Limb (tissue), 2 donors: ENCODE measurements at regions not wholly inside any gene's neighbourhood (a gene's known extent, or its start where the extent isn't known, plus 50 kb on each side); places are given as distances from the start of the nearest gene placed in this dataset.
"Not testable (repeated sequence)": the region's sequence is repeated elsewhere in the genome, so short reads cannot be mapped to it uniquely, and the experiment has no call there.

Experiments used
- DNase-seq, 2 donors: peaks; one replicate each; pipeline ENCODE4 v3.0.0-alpha.2; 2016; ENCODE audit errors: extremely low spot score in 2 of 2

DNA sequence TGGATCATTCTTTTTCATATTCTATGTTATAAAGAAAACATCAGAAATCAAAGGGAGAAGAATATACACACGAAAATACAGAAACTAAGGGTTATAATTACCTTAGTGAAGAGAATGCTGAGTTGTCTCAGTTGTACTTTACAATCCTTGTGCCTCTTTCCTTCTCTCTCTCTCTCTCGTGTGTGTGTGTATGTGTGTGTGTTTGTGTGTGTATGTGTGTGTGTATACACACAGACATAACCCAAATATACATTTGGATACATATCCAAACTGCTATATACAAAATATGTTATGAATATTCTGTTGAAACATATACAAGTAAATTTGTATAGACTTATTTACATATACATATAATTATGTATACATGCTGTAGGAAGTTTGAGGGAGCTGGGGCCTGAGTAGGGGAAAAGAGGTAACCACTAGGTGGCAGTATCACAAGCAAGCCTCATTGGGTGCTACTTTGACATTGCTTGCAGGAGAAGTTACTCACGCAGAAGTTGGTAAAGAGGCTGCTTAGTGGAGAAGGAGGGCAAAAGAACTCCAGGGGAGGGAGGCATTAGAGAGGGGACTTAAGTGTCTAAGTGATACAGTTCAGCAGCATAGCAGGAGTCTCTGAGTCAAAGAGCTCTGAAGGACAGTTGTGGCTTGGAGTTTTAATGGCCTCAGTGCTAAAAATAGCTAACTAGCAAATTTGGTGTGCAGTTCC is 465.1 kb upstream of the PCDH20 start:
- DNase-seq, result no peak

DNA sequence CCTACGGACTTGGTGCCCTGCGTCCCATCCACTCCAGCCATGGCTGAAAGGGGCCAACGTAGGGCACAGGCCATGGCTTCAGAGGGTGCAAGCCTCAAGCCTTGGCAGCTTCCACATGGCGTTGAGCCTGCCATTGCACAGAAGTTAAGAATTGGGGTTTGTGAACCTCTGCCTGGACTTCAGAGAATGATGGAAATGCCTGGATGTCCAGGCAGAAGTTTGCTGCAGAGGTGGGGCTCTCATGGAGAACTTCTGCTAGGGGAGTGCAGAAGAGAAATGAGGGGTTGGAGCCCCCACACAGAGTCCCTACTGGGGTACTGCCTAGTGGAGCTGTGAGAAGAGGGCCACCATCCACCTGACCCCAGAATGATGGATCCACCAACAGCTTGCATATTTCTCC is 462.9 kb upstream of the PCDH20 start:
- DNase-seq, result not testable (repeated sequence)

DNA sequence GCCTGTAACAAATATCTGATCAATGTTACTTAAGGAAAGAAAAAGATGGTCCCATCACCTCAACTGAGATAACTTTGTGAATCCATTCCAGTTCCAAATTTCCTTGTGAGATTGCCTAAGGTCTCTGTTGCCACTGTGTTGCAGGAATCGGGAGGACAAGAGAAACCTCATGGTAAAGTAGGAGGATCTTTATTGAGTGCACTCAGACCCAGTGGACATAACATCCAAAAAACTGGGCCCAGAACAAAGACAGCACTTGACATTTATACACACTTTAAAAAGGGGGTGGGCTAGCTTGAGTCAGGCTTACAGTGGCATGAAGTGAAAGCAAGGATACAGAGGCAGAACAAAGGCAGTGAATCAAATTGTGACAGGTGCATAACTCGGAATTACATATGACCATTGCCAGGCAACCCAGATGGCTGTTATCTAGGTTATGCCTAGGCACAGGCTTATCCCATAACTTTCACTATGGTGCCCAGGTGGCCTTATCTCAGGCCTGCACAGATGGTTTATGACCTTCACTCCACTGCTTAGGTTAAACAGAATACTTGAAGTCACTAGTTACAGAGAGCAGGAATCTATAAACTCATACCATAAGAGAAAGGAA is 459.4 kb upstream of the PCDH20 start:
- no peak for DNase-seq

DNA sequence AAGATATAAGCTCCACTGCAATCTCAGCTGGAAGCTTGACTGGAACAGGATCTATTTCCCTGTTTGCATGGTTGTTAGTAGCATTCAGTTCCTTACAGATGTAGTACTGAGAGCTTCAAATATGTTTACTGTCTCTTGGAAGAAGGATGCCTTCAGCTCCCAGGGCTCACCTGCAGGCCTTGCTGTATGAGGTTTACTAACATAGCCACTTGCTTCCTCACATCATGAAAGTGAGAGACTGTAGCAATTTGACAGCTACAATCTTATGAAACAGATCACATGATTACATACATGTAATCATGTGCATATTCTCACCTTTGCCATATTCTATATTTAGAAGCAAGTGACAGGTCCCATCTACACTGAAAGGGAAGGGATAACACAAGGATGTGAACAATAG is 458.1 kb upstream of the PCDH20 start:
- no peak for DNase-seq

DNA sequence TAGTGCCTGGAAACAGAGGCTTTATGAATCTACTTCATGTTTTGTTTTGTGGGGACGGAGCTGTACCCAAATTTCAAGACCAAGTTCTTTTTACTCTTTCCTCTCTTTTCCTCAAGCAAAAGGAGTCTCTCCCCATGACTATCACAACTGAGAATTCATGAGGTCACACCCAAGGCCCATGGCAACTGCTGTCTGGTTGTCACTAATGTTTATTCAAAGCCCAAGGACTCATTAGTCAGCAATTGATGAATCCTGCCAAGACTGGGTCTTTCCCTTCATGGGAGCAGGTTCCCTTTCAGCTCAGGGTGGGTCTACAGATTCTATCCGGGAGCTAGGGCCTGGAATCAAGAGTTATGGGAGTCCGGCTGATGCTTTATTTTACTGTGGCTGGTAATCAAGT is 441.5 kb upstream of the PCDH20 start:
- DNase-seq, result no peak

DNA sequence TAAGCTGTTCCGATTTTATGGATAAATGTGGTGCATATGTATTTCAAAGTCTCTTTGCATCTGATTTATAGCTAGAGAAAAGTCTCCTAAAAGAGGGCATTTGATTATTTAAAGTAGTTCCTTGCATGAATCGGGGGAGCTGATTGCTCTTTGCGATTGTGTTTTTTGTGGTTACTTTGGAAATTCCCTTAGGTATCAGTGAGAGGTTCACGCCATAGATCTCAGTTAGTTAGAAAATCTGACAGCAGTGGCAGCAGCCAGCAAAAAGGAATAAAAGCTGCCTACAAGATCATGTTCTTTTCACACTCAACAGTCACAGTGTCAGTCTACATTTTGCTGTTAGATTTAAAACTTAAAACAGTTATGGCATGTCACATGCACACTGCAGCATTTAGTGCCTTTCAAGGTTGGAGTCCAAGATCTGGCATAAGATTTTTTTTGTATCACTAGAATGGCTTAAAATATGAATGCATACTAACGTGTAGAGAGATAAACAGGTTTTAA is 436.5 kb upstream of the PCDH20 start:
- DNase-seq, result no peak

DNA sequence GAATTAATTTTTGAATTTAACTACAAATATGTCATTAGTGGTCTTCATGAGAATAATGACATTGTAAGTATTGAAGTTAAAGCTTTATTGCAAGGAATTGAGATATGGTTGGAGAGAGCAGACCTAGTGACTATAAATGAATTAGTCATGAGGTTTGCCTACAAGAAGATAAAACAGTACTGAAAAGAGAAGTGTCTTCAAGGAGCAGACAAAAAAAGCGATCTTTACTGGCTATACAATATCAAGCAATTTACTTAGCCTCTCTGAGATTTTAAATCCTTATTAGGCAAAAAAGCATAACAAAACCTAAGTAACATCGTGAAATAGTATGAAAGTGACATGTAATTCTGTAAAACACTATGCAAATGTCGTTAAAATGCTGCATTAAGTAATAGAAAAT is 435.1 kb upstream of the PCDH20 start:
- no peak for DNase-seq

DNA sequence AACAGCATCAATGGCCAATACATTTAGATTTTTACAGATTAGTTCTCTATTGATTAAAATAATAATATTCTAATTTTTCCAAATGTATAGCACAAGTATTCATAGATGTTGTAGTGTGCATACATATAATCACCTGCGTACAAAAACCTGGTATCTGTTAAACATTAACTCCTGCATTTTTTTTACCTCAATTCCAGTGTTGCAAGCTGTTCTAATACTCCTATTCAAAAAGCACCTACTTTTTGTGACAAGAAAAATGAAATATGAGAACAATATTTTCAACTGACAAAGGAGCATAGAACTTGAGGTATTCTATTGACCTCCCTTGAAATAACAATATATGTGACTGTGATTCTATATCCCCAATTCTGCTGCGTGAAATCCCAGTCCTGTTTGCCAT is 422.9 kb upstream of the PCDH20 start:
- DNase-seq, result no peak

DNA sequence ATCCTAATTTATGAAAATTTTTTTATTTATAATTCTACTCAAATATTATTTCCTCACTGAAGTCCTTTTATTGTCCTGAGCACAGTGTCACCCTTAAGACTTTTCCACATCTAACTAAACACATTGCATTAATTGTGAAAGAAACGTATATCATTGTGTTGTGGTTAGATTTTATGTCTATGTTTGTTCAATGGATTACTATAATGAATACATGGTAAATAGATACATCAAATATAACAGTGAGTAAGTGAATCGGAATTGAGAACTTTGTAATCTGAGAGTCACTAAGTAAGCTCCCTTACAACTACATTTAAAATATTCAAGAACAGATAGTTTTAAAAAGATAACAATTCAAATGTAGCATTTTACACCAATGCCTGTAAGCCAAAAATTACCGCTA is 417.6 kb upstream of the PCDH20 start:
- DNase-seq, result no peak

DNA sequence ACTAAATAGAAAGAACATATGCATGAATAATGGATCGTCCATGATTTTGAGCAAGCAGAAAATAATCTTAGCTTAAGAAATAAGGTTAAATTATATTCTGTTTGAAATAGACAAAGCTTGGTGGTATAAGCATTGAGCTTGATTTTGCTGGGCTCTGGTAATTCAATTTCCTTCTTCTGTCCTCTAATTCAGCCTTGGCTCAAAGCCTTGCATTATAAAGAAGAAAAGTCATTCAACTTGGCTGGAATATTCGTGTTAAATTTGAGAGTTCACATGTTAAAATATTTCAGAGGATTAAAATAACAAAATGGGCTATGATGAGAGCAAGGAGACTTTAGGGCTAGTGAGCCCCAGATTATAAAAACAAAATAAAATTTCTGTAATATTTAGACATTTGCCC is 415.4 kb upstream of the PCDH20 start:
- no peak for DNase-seq

DNA sequence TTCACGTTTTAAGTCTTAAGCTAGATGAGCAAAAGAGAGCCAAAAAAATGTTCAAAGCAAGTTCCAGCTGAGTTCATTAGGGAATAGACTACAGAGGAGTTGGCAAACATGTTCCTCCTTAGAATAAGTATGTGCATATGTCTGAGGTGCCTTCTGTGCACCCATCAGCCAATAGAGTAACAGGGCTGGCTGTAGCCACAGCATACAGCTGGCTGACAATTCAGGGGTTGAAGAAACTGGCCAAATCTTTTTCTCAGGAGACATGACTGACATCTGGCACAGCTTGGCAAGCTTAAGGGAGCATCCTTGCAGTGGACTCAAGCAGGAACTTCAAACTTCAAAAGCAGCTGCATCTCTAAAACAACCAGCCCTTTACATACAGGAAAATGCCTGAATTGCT is 414.8 kb upstream of the PCDH20 start:
- DNase-seq, result peak in 1 of 2 donors; percentile 18

DNA sequence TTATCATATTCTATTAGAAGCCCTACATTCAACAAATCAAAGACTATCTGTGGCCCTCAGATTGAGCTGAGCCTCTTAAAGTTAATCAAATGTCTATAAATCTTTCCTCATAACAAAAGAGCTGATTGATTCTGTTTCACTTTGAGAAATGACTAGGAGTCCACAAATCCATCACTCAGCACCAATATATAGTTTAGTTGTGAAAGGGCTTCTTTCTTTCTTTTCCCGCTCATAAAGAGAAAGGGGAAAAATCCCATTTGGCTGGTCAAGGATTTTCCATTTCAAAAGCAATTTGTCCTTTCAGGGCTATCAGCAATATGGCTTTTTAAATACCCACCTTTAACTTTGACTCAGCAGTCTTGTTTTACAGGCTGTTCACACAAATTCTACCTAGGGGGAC is 408.5 kb upstream of the PCDH20 start:
- no peak for DNase-seq

DNA sequence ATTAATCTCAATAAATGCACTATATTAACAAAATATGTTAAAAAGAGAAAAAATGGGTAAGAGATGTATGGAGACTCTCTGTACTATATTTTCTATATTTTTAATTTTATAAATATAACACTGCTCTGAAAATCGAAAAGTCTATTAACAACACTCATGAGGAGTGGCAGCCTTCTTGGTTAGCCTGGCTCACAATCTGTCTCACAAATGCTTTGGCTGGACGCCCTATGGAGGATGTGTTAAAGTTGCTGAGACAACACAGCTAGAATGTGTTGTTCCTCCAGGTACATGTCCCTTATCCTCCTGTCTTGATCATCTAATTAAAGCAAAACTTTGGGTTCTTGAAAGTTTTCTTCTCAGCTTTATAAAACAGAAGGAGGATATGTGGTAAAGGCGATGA is 396.6 kb upstream of the PCDH20 start:
- no peak for DNase-seq

DNA sequence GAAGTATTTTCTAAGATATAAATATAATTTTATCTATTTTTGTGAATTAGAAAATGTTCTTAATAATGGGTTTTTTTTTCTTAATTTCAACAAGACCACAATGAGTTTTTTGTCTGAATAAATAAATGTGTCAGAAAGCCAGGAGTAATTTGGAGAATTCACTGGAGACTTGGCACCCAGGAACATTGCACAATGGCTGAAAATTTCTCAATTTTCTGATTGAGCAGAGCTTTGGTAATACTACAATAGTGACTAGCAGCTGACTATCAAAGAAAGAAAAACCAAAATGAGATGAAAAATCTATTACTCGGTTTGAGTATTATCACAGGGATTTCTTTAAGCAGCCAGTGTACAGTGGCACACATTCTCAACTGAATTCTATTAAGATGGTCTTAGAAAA is 394.4 kb upstream of the PCDH20 start:
- DNase-seq, result no peak

DNA sequence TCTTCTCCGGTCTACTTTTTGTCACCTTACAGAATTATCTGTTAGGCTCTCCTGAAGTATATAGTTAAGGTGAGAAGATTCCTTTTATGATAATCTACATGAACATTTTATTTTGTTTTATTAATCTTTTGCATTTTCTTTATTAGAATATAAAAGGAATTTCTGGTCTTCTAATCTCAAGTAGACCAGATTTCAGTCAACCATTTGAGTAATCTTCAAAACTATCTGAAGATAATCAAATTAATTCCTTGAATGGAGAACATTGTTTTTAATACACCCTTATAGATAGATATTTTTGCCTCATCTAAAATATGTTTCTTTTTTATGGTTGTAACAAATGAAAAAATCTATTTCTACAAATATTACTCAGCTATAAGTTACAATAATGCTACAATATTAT is 381.7 kb upstream of the PCDH20 start:
- DNase-seq, result no peak

DNA sequence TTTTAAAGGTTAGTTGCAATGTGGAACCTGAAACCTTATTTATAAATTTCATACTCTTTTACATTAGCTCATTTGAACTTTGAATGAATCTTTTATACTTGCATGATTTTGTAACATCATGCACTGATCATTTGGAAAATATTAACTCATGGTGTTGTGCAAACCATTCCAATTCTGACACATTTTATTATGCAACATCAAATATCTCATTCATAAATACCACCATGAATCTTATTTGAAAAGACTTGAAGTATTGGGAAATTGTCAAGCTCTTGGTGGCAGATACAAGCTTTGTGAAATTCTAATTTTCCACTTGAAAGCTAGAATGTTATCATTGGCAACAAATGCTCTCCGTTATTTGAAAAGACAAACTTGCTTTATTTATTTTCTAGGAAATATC is 379.9 kb upstream of the PCDH20 start:
- DNase-seq, result no peak

DNA sequence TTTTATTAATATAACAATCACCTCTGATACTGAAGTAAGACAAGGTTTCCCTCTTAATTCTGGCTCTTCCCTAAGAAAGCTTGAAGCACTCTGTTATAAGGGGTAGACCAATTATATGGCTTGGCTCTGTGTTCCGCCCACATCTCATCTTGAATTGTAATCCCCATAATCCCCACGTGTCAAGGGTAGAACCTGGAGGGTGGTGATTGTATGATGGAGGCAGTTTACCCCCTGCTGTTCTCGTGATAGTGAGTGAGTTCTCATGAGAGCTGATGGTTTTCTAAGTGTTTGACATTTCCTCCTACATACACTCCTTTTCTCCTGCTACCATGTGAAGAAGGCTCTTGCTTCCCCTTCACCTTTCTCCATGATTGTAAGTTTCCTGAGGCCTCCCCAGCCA is 363.8 kb upstream of the PCDH20 start:
- DNase-seq, result no peak

DNA sequence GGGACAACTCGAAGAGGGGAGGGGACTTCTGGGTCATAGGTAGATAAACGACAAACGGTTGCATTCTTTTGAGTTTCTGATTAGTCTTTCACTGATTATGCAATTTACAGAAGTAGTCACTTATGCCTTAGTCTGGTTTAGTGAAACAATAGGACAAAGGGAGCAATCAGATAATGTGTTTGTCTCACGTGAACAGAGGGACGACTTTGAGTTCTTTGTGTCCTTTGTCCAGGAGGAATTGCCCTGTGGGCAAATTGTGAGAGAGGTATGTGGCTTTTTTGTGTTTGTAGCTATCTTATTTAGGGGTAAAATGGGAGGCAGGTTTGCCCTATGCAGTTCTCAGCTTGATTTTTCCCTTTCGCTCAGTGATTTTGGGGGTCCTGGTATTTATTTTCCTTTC is 362.9 kb upstream of the PCDH20 start:
- no peak for DNase-seq

DNA sequence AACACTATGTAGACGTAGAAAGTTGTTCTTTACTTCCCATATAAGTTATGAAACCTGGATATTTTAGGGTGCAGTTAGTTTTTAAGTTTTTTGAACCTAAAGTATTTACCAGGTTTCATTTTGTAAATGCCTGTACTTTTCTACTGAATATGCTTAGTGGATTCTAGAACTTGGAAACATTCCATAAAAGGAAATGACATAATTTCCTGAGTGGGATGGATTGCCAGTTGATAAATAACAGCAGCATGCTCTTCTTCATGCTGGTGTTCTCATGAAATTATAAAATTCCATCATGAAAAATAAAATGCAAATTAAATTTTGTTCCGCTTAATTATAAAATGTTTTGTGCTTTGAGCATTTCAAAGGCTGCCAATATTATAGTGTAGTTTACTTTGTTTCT is 362.2 kb upstream of the PCDH20 start:
- DNase-seq, result peak in 1 of 2 donors; percentile 16

DNA sequence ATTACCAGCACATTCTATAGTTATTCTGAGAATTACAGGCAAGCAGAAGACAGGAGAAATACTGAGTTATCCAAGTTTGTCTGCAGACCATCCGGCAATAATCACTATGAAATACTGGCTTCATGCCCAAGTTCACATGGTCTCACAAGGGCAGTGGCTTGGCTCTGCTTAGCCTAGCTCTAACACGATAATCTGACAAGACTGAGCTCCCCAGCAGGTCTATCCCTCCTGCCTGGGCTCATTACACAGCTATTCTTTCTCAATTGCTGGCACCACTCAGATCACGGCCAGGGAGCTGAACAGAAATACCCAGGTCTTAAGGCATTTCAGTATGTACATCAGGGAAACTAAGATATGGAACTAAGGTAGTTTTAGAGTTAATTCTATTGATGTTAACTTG is 361.6 kb upstream of the PCDH20 start:
- DNase-seq, result peak in 1 of 2 donors; percentile 27

DNA sequence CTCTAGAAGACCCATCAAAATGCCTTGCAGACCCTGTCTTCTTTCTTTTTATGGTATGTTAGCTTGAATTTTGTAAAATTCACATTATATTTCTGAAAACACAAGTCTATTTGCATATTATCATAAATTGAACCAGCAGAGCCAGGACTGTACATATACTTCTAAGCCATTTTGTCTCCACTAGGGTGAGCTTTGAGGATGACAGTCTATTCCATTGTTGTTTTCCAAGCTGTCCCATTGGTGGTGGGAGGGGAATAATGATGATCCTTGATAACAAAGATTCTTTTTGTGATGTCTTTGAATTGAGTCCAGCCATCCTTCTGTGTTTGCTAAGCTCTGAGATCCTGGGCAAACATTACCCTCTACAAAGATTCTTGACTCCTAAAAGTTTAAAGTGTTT is 359.3 kb upstream of the PCDH20 start:
- no peak for DNase-seq

DNA sequence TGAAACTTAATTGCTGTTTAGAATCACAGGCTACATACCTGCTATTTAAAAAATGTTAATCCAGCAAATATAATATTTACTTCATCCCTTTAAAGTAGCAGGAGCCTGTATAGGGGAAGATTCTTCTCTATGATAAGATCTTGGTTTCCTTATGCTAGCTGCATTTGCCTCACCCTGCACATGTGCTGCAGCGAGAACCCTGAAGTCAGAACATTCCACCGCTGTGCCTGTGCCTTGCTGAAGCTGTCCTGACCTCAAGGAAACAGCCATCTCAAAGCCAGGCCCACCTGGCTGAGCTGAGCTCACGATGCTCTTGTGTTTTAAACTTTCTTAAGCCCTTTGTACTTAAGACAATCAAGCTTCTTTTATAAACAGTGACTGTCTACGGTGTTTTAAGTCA is 355.0 kb upstream of the PCDH20 start:
- no peak for DNase-seq

DNA sequence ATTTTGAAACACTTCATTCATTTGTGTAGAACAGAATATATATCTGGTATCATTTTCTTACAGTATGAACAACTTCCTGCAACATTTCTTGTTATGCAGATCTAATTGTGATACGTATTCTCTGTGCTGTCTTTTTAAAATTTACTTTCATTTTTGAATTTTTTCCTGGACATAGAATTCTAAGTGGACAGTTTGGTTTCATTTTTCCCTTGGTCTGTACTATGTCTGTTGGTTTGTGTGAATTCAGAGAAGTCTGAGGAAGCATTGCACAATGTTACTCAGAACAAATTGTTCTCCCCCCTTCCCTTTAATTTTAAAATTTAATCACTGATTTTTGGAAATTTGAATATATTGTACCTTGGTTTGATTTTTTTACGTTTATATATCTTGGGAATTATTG is 352.5 kb upstream of the PCDH20 start:
- no peak for DNase-seq
